ENCODE measurements at regions not wholly inside any gene's neighbourhood (a gene's known extent, or its start where the extent isn't known, plus 50 kb on each side); places are given as distances from the start of the nearest gene placed in this dataset.

DNA sequence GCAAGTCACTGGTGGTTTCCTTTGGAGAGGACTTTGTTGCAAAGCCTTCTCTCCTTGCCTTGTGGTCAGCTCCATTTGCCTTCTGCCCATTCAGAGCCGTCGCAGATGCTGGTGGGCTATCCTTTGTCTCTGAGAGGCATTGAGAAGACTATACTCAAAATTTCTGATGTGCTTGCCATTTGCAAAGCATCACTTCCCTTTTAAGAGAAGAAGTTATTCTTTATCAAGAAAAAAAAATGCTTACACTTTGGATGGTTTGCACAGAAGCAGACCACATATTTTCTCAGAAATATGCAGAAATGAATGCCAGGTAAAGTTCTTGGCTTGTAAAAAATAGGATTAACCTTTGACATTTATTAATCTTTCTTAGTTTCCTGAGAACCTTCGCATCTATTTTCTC lies 195.8 kb upstream of the KLF4 start:
- peak overlapping the region in 4 of 7 donors; percentile 15 to 85 (median 32) for H3K27ac Mint-ChIP-seq
- Histone ChIP-seq H3K4me2 (replicated peaks; ENCODE audit: extremely low read depth, low read length, poor library complexity, severe bottlenecking) (no peak overlapping the region), H4K20me1 (ENCODE audit: insufficient read depth, low read length) (no peaks in the 10 kb centered on the region), H3K27me3 (ENCODE audit: control insufficient read depth in 2 of 2, insufficient read depth in 2 of 2, low read length in 2 of 2) (no peaks in the 10 kb centered on the region), H3K36me3 (replicated peaks in 1 of 2; ENCODE audit: control insufficient read depth in 1 of 2, insufficient read depth in 2 of 2, low read length in 2 of 2) (no peaks in the 10 kb centered on the region), H3K79me2 (ENCODE audit: insufficient read depth, low read length) (no peaks in the 10 kb centered on the region), H2AFZ (ENCODE audit: insufficient read depth, low read depth, low read length, poor library complexity, severe bottlenecking) (peak overlapping the region; percentile 26), H3K4me1 (ENCODE audit: control insufficient read depth in 1 of 2, insufficient read depth in 2 of 2, low read length in 2 of 2) (peaks cover 32 to 39% of the 10 kb centered on the region in 2 donors), H3K9ac (ENCODE audit: insufficient read depth, low read length, poor library complexity, severe bottlenecking) (no peak overlapping the region), H3K4me3 (replicated peaks in 1 of 3; ENCODE audit: low read depth in 2 of 3, low read length in 3 of 3) (no peak overlapping the region), H3K9me3 (replicated peaks in 1 of 2; ENCODE audit: control insufficient read depth in 1 of 2, insufficient read depth in 1 of 2, low read length in 2 of 2) (peaks cover 2 to 5% of the 10 kb centered on the region in 2 donors), H3K27ac (ENCODE audit: low read depth in 1 of 2, low read length in 2 of 2) (peak overlapping the region; percentile 22 to 85)
- H3K27me3 Mint-ChIP-seq (ENCODE audit: low read depth in 3 of 3): peaks cover 0 to 2% (median 0%) of the 10 kb centered on the region in 3 donors
- TF ChIP-seq, protein P1, sequence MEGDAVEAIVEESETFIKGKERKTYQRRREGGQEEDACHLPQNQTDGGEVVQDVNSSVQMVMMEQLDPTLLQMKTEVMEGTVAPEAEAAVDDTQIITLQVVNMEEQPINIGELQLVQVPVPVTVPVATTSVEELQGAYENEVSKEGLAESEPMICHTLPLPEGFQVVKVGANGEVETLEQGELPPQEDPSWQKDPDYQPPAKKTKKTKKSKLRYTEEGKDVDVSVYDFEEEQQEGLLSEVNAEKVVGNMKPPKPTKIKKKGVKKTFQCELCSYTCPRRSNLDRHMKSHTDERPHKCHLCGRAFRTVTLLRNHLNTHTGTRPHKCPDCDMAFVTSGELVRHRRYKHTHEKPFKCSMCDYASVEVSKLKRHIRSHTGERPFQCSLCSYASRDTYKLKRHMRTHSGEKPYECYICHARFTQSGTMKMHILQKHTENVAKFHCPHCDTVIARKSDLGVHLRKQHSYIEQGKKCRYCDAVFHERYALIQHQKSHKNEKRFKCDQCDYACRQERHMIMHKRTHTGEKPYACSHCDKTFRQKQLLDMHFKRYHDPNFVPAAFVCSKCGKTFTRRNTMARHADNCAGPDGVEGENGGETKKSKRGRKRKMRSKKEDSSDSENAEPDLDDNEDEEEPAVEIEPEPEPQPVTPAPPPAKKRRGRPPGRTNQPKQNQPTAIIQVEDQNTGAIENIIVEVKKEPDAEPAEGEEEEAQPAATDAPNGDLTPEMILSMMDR (IDR thresholded peaks at IDR 0.05): no peak
- H3K36me3 Mint-ChIP-seq: no peaks in the 10 kb centered on the region
- WGBS (ENCODE audit: insufficient coverage): no CpG with 5 or more reads among the region's 3 CpGs
- peaks cover 34% of the 10 kb centered on the region for H3K4me1 Mint-ChIP-seq
- intact Hi-C loops (cut with micrococcal nuclease): loop anchor here in 1 of 2 donors (10.0 kb wide), 1 partner anchor 59 kb away; no protein-coding TSS in a partner anchor
- peaks cover 0 to 6% (median 4%) of the 10 kb centered on the region in 7 donors for H3K9me3 Mint-ChIP-seq
- DNase-seq: no peak
- H3K4me3 Mint-ChIP-seq: no peak overlapping the region

DNA sequence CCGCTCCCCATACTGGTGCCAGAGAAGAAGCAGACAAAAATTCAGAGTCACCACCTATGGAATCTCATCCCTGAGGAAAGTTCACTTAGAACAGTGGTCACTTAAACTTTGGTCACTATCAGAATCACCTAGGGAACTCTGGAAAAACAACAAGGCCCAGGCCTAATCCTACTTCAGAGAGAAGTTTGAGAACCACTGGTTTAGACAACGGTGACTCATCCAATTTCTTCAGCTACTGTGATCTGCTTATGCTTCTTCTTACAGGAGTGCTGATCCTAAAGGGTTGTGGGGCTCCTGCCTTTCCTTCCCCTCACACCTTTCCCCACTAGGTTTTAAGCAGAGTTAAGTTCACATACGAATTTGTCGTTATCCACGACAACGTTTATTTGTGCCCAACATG lies 194.7 kb upstream of the KLF4 start:
- Histone ChIP-seq H3K27ac (ENCODE audit: low read depth in 1 of 2, low read length in 2 of 2) (peak overlapping the region; percentile 81 to 85), H3K4me2 (replicated peaks; ENCODE audit: extremely low read depth, low read length, poor library complexity, severe bottlenecking) (no peak overlapping the region), H3K27me3 (ENCODE audit: control insufficient read depth in 2 of 2, insufficient read depth in 2 of 2, low read length in 2 of 2) (no peaks in the 10 kb centered on the region), H4K20me1 (ENCODE audit: insufficient read depth, low read length) (no peaks in the 10 kb centered on the region), H3K4me1 (ENCODE audit: control insufficient read depth in 1 of 2, insufficient read depth in 2 of 2, low read length in 2 of 2) (peaks cover 32 to 39% of the 10 kb centered on the region in 2 donors), H3K9me3 (replicated peaks in 1 of 2; ENCODE audit: control insufficient read depth in 1 of 2, insufficient read depth in 1 of 2, low read length in 2 of 2) (peaks cover under 1 to 3% of the 10 kb centered on the region in 2 donors), H3K36me3 (replicated peaks in 1 of 2; ENCODE audit: control insufficient read depth in 1 of 2, insufficient read depth in 2 of 2, low read length in 2 of 2) (no peaks in the 10 kb centered on the region), H3K4me3 (replicated peaks in 1 of 3; ENCODE audit: low read depth in 2 of 3, low read length in 3 of 3) (peak overlapping the region in 1 of 3 experiments; percentile 9), H3K9ac (ENCODE audit: insufficient read depth, low read length, poor library complexity, severe bottlenecking) (peak overlapping the region; percentile 29), H2AFZ (ENCODE audit: insufficient read depth, low read depth, low read length, poor library complexity, severe bottlenecking) (peak overlapping the region; percentile 51), H3K79me2 (ENCODE audit: insufficient read depth, low read length) (no peaks in the 10 kb centered on the region)
- H3K4me1 Mint-ChIP-seq: peaks cover 34% of the 10 kb centered on the region
- H3K27ac Mint-ChIP-seq: peak overlapping the region; percentile 85 to 95 (median 92)
- no peak overlapping the region for H3K4me3 Mint-ChIP-seq
- intact Hi-C loops (cut with micrococcal nuclease): loop anchor here in 1 of 2 donors (10.0 kb wide), 1 partner anchor 61 kb away; no protein-coding TSS in a partner anchor
- peaks cover 0 to 2% (median 0%) of the 10 kb centered on the region in 3 donors for H3K27me3 Mint-ChIP-seq (ENCODE audit: low read depth in 3 of 3)
- peak in 2 of 3 donors; percentile 70 to 72 for DNase-seq
- TF ChIP-seq, protein P1 (IDR thresholded peaks at IDR 0.05): no peak
- 79% methylated on average over 6 of the region's 6 CpGs for WGBS (ENCODE audit: insufficient coverage)
- H3K9me3 Mint-ChIP-seq: peaks cover 0 to 3% (median 2%) of the 10 kb centered on the region in 7 donors
- H3K36me3 Mint-ChIP-seq: no peaks in the 10 kb centered on the region

Measured in CD14-positive monocyte (primary cell).